Activated naive CD8-positive, alpha-beta T cell treated with anti-CD3 and anti-CD28 coated beads for 36 hours (primary cell): ENCODE measurements at regions not wholly inside any gene's neighbourhood (a gene's known extent, or its start where the extent isn't known, plus 50 kb on each side); places are given as distances from the start of the nearest gene placed in this dataset.
"Not testable (repeated sequence)": the region's sequence is repeated elsewhere in the genome, so short reads cannot be mapped to it uniquely, and the experiment has no call there.

Experiments used
- DNase-seq: peaks from one replicate; pipeline ENCODE4 v3.0.0; 2021
- H3K27ac Mint-ChIP-seq: one replicate; pipeline ENCODE4 v1.8.0; 2022; ENCODE audit warnings: mild to moderate bottlenecking, moderate library complexity, mixed read lengths
- H3K27me3 Mint-ChIP-seq: one replicate; pipeline ENCODE4 v1.8.0; 2022; ENCODE audit warnings: mild to moderate bottlenecking, mixed read lengths
- H3K36me3 Mint-ChIP-seq: one replicate; pipeline ENCODE4 v1.8.0; 2021; ENCODE audit warnings: mild to moderate bottlenecking, mixed read lengths
- H3K4me1 Mint-ChIP-seq: one replicate; pipeline ENCODE4 v1.8.0; 2021; ENCODE audit warnings: mixed read lengths
- H3K4me3 Mint-ChIP-seq: one replicate; pipeline ENCODE4 v1.8.0; 2022; ENCODE audit warnings: mild to moderate bottlenecking, moderate library complexity, mixed read lengths
- H3K9me3 Mint-ChIP-seq: one replicate; pipeline ENCODE4 v1.8.0; 2022; ENCODE audit warnings: mixed read lengths

DNA sequence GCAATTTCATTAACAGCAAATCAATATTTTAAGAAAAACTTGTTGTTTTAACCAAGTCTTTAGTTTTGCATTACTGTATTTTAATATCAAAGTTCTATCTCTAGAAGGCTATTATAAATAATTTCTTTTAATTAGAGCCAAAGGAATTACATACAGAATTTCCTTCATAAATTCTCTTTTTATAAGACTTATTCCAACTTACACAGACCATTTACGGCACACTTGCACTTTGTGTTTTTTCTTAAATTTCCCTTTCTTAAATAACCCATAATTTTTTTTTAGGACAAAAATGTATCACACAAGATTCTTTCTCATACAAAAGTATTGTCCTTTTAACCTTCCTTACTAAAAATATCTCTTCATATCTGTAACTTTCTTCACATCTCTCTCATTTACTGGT, 458.5 kb upstream of the CHRM3 start:
- peaks cover 2% of the 10 kb centered on the region for H3K9me3 Mint-ChIP-seq
- no peaks in the 10 kb centered on the region for H3K36me3 Mint-ChIP-seq
- no peaks in the 10 kb centered on the region for H3K4me1 Mint-ChIP-seq
- no peaks in the 10 kb centered on the region for H3K27me3 Mint-ChIP-seq
- H3K4me3 Mint-ChIP-seq: no peak overlapping the region
- H3K27ac Mint-ChIP-seq: no peak overlapping the region
- DNase-seq: no peak

DNA sequence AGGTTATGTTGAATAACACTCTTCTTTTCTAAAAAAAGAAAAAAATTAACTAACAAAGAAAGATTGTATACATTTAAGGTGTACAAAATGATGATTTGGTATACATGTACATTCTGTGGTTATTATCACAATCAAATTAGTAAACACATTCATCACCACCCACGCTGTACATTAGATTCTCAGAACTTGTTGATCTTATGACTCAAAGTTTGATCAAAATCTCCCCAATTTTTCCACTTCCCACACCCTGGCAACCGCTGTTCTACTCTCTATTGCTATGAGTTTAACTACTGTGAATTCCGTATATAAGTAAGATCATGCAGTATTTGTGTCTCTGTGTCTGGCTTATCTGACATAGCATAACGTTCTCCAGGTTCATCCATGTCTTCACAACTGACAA, 469.5 kb upstream of the CHRM3 start:
- DNase-seq: no peak
- H3K27me3 Mint-ChIP-seq: no peaks in the 10 kb centered on the region
- no peak overlapping the region for H3K27ac Mint-ChIP-seq
- no peaks in the 10 kb centered on the region for H3K36me3 Mint-ChIP-seq
- H3K4me3 Mint-ChIP-seq: no peak overlapping the region
- no peaks in the 10 kb centered on the region for H3K4me1 Mint-ChIP-seq
- peaks cover 5% of the 10 kb centered on the region for H3K9me3 Mint-ChIP-seq

DNA sequence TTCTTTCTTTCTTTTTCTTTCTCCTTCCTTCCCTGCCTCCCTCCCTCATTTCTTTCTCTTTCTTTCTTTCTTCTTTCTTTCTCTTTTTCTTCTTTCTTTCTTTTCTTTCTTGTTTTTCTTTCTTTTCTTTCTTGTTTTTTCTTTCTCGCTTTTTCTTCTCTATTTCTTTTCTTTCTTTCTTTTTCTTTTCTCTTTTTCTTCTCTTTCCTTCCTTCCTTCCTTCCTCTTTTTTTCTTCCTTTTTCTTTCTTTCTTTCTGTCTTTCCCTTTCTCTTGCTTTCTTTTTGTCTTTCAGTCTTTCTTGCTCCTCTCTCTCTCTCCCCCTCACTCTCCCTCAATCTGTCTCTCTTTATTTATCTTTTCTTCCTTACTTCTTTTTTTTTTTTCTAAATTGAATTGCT, 472.0 kb upstream of the CHRM3 start:
- Mint-ChIP-seq H3K4me3 (no peak overlapping the region), H3K27ac (no peak overlapping the region), H3K4me1 (no peaks in the 10 kb centered on the region), H3K27me3 (no peaks in the 10 kb centered on the region), H3K36me3 (no peaks in the 10 kb centered on the region), H3K9me3 (peaks cover 8% of the 10 kb centered on the region)
- no peak for DNase-seq

DNA sequence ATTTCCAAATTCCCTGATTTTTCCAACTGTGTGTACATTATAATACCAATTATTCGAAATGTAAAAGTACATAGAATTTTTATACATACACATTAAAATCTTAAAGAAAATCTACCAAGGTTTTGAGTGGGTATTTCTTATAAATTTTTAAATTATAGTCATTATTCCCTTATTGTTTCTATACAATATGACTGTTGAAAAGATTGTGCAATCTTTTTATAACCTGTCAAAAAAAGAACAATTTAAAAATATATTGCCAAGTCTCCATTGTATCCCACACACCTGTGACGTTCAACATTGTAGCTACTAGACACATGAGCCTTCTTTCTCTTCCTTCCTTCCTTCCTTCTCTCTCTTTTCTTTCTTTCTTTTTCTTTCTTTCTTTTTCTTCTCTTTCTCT, 473.2 kb upstream of the CHRM3 start:
- H3K27me3 Mint-ChIP-seq: no peaks in the 10 kb centered on the region
- no peak for DNase-seq
- H3K27ac Mint-ChIP-seq: no peak overlapping the region
- H3K4me1 Mint-ChIP-seq: no peaks in the 10 kb centered on the region
- no peaks in the 10 kb centered on the region for H3K36me3 Mint-ChIP-seq
- no peak overlapping the region for H3K4me3 Mint-ChIP-seq
- peaks cover 9% of the 10 kb centered on the region for H3K9me3 Mint-ChIP-seq

DNA sequence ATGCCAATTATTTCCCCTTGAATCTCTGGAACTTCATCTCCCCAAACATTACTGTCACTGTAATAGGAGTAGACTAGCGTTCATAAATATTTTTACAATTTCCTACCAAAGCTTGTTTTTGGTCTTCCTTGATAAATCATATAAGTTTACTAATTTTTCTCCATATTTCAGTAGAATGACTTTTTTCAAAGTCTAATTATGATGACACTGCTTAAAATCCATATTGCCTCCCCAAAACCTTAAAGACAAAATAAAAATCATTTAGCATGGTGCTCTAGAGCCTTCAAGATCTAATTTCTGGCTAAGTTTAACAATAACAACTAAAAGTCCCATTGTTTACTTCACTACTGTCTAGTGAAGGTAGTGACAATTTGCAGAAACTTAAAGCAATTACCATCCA, 474.2 kb upstream of the CHRM3 start:
- no peak for DNase-seq
- H3K36me3 Mint-ChIP-seq: no peaks in the 10 kb centered on the region
- no peaks in the 10 kb centered on the region for H3K27me3 Mint-ChIP-seq
- no peak overlapping the region for H3K27ac Mint-ChIP-seq
- no peaks in the 10 kb centered on the region for H3K4me1 Mint-ChIP-seq
- H3K4me3 Mint-ChIP-seq: no peak overlapping the region
- peaks cover 11% of the 10 kb centered on the region for H3K9me3 Mint-ChIP-seq

DNA sequence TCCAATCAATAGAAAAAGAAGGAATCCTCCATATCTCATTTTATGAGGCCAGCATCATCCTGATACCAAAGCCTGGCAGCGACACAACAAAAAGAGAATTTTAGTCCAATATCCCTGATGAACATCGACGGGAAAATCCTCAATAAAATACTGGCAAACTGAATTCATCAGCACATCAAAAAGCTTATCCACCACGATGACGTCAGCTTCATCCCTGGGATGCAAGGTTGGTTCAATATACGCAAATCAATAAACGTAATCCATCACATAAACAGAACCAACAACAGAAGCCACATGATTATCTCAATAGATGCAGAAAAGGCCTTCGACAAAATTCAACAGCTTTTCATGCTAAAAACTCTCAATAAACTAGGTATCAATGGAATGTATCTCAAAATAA, 483.6 kb upstream of the CHRM3 start:
- not testable (repeated sequence) for H3K4me3 Mint-ChIP-seq, H3K27ac Mint-ChIP-seq, H3K27me3 Mint-ChIP-seq, DNase-seq, H3K36me3 Mint-ChIP-seq, H3K4me1 Mint-ChIP-seq
- H3K9me3 Mint-ChIP-seq: peaks cover 14% of the 10 kb centered on the region

DNA sequence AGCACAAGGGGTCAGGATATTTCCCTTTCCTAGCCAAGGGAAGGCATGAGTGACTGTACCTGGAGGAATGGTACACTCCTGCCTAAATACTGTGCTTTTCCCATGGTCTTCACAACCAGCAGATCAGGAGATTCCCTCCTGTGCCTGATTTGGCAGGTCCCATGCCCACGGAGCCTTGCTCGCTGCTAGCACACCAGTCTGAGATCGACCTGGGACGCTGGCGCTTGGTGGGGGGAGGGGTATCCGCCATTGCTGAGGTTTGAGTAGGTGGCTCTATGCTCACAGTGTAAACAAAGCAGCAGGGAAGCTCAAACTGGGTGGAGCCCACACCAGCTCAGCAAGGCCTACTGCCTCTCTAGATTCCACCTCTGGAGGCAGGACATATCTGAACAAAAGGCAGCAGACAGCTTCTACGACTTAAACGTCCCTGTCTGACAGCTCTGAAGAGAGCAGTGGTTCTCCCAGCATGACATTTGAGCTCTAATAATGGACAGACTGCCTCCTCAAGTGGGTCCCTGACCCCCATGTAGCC, 486.0 kb upstream of the CHRM3 start:
- Mint-ChIP-seq H3K27ac (no peak overlapping the region), H3K36me3 (no peaks in the 10 kb centered on the region), H3K27me3 (no peaks in the 10 kb centered on the region), H3K9me3 (peaks cover 11% of the 10 kb centered on the region), H3K4me1 (no peaks in the 10 kb centered on the region), H3K4me3 (no peak overlapping the region)
- no peak for DNase-seq

DNA sequence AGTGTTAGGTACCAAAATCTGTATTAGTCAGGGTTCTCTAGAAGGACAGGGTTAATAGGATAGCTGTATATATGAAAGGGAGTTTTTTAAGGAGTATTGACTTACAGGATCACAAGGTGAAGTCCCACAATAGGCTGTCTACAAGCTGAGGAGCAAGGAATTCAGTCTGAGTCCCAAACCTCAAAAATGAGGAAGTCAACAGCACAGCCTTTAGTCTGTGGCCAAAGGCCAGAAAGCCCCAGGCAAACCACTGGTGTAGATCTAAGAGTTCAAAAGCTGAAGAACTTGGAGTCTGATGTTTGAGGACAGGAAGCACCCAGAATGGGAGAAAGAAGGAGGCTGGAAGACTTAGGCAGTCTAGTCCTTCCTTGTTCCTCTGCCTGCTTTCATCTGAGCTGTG, 487.5 kb upstream of the CHRM3 start:
- DNase-seq: no peak
- H3K4me1 Mint-ChIP-seq: no peaks in the 10 kb centered on the region
- H3K4me3 Mint-ChIP-seq: no peak overlapping the region
- H3K27me3 Mint-ChIP-seq: no peaks in the 10 kb centered on the region
- H3K27ac Mint-ChIP-seq: no peak overlapping the region
- no peaks in the 10 kb centered on the region for H3K36me3 Mint-ChIP-seq
- H3K9me3 Mint-ChIP-seq: peaks cover 9% of the 10 kb centered on the region

DNA sequence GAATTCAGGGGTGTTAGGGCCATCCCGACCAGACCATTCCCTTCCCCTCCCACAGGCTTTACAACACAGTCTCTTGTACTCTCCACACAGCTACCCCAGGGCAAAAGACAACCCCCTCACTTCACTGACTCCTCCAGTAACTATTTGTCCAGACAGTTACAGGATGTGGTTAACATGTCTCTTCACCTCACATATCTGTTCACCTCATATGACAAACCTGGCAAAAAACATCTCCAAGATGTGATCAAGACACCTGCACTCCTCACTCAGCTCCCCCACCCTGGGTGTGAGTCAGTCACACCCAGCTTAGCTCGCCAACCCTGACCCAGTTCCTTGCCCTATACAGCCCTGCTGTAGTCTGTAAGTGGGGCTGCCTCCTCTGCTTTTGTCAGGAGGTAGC, 490.5 kb upstream of the CHRM3 start:
- peaks cover 7% of the 10 kb centered on the region for H3K9me3 Mint-ChIP-seq
- H3K27me3 Mint-ChIP-seq: no peaks in the 10 kb centered on the region
- H3K4me1 Mint-ChIP-seq: no peaks in the 10 kb centered on the region
- no peak for DNase-seq
- H3K36me3 Mint-ChIP-seq: no peaks in the 10 kb centered on the region
- no peak overlapping the region for H3K27ac Mint-ChIP-seq
- H3K4me3 Mint-ChIP-seq: no peak overlapping the region

DNA sequence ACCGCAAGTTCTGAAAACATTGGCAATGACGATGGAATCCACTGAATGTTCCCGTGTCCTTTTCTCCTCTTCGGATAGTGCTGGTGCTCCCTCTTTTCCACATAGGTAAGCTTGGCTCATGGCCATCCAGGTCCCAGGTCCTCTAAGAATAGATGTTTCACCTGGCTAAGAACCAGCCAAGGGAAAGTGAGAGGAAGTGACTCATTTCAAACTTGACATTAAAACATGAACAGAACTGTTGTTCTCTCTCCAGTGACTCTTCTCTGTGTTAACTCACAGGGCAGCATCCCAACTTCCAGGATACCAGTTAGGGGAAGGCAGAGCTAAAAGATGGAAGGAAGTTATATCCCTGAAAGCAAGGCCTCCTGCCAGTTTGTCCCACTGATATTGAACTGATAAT, 493.8 kb upstream of the CHRM3 start:
- Mint-ChIP-seq H3K9me3 (peaks cover 3% of the 10 kb centered on the region), H3K4me3 (no peak overlapping the region), H3K4me1 (no peaks in the 10 kb centered on the region), H3K27ac (no peak overlapping the region), H3K36me3 (no peaks in the 10 kb centered on the region), H3K27me3 (no peaks in the 10 kb centered on the region)
- no peak for DNase-seq

DNA sequence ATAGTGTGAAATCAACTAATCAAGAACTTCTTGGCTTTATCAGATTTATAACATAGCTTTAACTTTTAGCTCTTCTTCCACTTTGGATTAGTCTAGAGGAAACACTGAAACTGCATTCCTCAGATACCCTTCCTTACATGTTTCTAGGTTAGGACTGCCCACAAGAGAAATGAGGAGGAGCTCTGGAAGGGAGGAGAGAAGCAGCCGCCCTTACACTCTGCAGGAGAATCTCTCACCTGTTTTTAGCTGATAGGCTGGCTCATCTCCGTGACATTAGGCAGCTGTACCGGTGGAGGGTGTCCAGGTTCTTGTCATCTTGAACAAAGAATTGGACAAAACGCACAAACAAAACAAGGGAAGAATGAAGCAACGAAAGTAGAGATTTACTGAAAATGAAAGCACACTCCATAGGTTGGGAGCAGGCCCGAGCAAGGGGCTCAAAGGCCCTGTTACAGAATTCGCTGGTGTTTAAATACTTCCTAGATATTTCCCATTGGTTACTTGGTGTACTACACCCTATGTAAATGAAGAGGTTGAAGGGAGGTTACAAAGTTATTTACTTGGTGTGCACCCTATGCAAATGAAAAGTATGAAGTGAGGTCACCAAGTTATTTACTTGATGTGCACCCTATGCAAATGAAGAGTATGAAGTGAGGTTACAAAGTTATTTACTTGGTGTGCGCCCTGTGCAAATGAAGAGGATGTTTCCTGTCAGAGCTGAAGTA, 524.9 kb upstream of the CHRM3 start:
- H3K27ac Mint-ChIP-seq: no peak overlapping the region
- H3K4me1 Mint-ChIP-seq: no peaks in the 10 kb centered on the region
- DNase-seq: no peak
- H3K9me3 Mint-ChIP-seq: peaks cover 2% of the 10 kb centered on the region
- no peak overlapping the region for H3K4me3 Mint-ChIP-seq
- no peaks in the 10 kb centered on the region for H3K36me3 Mint-ChIP-seq
- H3K27me3 Mint-ChIP-seq: no peaks in the 10 kb centered on the region

DNA sequence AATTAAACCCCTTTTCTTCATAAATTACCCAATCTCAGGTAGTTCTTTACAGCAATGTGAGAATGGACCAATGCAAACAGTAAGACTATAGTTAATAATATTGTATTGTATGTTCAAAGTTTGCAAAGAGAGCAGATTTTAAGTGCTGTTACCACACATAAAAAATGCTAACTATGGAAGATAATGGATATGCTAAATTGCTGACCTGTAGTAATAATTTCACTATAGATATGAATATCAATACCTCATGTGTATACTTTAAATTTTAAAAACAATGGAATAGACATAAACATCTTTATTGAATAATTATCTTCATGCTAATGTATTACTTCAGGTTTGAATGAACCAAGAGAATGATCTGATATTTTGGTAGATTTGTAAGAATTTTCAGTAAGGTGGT, 552.4 kb upstream of the CHRM3 start:
- no peak overlapping the region for H3K27ac Mint-ChIP-seq
- no peaks in the 10 kb centered on the region for H3K4me1 Mint-ChIP-seq
- no peak overlapping the region for H3K4me3 Mint-ChIP-seq
- H3K36me3 Mint-ChIP-seq: no peaks in the 10 kb centered on the region
- no peak for DNase-seq
- H3K9me3 Mint-ChIP-seq: peaks cover 12% of the 10 kb centered on the region
- H3K27me3 Mint-ChIP-seq: no peaks in the 10 kb centered on the region

DNA sequence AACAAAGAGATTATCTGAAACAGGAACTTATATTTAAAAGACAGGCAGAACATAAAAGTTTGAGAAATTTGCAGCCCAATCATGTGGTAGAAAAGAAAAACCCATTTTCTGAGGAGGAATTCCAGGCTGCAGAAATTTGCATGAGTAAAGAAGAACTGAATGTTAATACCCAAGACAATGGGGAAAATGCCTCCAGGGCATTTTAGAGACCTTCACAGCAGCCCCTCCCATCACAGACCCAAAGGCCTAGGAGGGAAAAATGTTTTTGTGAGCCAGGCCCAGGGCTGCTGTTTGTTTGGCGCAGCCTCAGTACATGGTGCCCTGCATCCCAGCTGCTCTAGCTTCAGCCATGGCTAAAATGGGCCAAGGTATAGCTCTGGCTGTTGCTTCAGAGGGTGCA, 554.3 kb upstream of the CHRM3 start:
- H3K4me3 Mint-ChIP-seq: no peak overlapping the region
- DNase-seq: no peak
- no peaks in the 10 kb centered on the region for H3K36me3 Mint-ChIP-seq
- H3K4me1 Mint-ChIP-seq: no peaks in the 10 kb centered on the region
- peaks cover 10% of the 10 kb centered on the region for H3K9me3 Mint-ChIP-seq
- H3K27me3 Mint-ChIP-seq: no peaks in the 10 kb centered on the region
- no peak overlapping the region for H3K27ac Mint-ChIP-seq

DNA sequence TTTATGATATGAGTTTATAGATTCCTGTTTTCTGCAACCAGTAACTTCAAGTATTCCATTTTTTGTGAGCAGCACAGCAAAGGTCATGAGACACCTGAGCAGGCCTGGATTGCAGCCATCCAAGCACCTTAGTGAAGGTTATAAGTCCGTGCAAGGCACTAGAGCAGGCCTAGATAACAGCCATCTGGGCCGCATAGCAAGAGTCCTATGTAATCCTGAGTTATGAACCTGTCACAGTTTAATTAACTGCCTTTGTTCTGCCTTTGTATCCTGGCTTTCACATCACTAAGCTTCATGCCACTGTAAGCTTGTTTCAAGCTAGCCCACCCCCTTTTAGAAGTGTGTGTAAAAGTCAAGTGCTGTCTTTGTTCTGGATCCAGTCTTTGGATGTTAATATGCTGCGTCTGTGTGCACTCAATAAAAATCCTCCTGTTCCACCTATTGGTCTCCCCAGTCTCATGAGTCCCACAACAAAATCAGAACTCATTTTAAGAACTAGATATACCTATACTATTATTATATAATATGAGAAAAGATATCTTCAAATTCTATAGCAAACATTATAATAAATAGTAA, 556.2 kb upstream of the CHRM3 start:
- Mint-ChIP-seq H3K9me3 (peaks cover 10% of the 10 kb centered on the region), H3K4me1 (no peaks in the 10 kb centered on the region), H3K27me3 (no peaks in the 10 kb centered on the region), H3K36me3 (no peaks in the 10 kb centered on the region), H3K27ac (no peak overlapping the region), H3K4me3 (no peak overlapping the region)
- DNase-seq: no peak

DNA sequence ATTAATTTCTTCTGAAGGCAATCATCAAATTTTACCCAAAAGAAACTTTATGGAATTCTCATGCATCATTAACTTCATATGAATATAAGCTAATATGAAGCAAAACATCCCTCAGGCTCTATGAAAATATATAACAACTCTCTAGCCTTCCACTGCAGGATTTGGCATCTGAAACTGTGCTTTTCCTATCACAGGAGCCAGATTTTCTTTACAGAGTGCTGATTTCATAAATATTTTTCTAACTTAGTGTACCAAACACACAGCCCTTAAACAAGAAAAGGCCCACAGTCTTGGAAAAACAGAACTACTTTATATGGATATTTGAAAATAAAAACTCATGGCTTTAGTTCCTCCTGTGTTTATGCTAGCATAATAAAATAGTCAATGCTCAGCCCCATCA, 559.5 kb upstream of the CHRM3 start:
- Mint-ChIP-seq H3K4me3 (no peak overlapping the region), H3K36me3 (no peaks in the 10 kb centered on the region), H3K27me3 (no peaks in the 10 kb centered on the region), H3K27ac (no peak overlapping the region), H3K9me3 (peaks cover 11% of the 10 kb centered on the region), H3K4me1 (no peaks in the 10 kb centered on the region)
- no peak for DNase-seq

DNA sequence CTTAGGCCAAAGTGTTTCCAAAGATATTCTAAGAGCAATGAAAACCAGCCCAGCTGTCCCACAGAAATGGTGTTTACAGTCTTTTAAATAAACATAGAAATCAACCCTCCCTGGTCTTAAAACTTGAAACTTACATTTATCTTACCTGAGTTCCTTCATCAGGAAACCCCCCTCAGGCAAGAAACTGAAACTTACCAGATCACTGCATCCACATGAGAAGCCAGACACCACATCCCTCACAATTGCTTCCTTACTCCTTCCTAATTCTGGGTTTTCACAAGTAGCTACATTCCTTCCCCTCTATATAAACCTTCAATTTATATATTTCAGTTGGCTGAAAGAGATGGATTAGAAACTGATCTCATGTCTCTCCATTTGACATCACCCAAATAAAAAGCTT, 563.0 kb upstream of the CHRM3 start:
- H3K4me3 Mint-ChIP-seq: no peak overlapping the region
- no peak for DNase-seq
- H3K4me1 Mint-ChIP-seq: no peaks in the 10 kb centered on the region
- H3K27me3 Mint-ChIP-seq: no peaks in the 10 kb centered on the region
- H3K36me3 Mint-ChIP-seq: no peaks in the 10 kb centered on the region
- peaks cover 7% of the 10 kb centered on the region for H3K9me3 Mint-ChIP-seq
- H3K27ac Mint-ChIP-seq: no peak overlapping the region
